NCI-H748 treated with DMSO at 0.1 percent for 48 hours (cell line): ENCODE measurements at regions not wholly inside any gene's neighbourhood (a gene's known extent, or its start where the extent isn't known, plus 50 kb on each side); places are given as distances from the start of the nearest gene placed in this dataset.
A peak's percentile ranks its signal among the peaks of the same experiment; 100 is the strongest.

Experiments
- DNase-seq: peaks from one replicate; lab custom pipeline; 2025; lab: John Stamatoyannopoulos, UW

DNA sequence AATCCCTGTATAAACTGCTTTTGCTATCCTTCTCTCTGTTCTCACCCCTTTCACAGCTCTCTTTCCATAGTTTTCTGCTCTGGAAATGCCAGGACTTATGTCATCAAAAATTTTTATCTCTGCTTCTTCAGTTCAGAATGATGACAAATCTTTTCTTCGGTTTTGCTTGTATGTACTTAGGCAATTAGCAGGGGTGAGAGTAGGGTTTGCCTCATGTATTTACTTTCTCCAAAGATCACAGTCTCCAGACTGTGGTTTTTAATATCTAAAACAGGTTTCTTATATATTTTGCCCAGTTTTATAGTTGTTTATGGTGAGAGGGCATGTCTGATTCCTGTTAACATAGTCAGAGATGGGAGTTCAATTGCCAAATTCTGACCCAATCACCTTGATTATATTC, 235.4 kb upstream of the LYPLAL1 start:
- no peak for DNase-seq

DNA sequence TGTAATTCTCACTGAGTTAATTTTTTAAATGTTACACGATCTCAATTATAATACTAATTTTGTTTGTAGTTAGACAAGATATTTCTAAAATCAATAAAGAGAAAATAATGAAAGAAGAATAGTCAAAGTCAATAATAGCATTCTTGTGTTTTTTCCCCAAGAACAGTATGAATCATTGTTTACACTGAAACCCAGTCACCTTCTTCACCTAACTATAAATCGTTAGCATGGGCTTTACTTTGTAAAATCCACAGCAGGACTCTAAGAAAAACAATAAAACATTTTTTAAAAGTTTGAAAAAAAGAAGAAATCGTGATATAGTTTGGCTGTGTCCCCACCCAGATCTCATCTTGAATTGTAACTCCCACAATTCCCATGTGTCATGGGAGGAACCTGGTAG, 234.6 kb upstream of the LYPLAL1 start:
- no peak for DNase-seq

- no peak for DNase-seq
Measured at GRCh38 chr1:218942431-218942830, 231.2 kb upstream of the LYPLAL1 start.

DNA sequence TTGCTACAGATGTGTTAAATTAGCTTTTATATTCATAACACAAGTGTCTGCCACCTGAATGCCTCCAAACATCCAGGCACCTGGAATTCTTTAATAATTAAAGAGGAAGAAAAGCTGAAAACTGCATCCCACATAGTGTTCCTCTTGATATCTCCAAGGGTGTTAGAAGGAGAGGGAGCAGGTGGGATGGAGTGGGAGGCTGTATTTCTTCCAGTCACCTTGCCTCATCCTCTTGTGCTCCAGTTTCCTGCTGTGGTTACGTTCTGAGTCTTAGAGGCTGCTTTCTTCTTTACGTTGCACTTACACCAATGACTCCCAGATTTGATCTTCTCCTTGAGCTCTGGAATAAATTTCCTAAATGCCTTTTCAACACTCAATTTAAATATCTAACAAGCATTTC, 230.3 kb upstream of the LYPLAL1 start:
- DNase-seq = no peak

GRCh38 chr1:218945050-218945449, 228.6 kb upstream of the LYPLAL1 start:
- DNase-seq = no peak

GRCh38 chr1:218946147-218946546, 227.5 kb upstream of the LYPLAL1 start:
- DNase-seq = no peak

- DNase-seq = no peak
Measured at GRCh38 chr1:218948446-218948845, 225.2 kb upstream of the LYPLAL1 start.

DNA sequence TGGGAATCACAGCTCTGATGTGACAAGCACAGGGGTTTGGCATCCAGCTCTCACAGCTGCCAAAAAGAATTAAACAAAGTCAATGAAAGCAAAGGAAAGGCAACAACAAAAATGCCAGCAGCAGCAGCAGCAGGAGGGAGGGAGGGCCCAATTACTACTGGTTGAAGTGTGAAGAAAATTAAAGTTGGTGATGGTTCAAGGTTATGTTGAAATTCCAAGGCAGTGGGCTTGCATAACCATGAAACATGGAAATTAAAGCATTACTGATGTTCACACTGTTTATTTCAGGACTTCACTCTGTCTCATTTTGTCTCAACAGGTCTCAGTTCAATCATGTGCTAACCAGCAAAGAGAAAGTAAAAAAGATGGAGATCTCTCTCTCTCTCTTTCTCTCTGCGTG, 220.3 kb upstream of the LYPLAL1 start:
- no peak for DNase-seq

DNA sequence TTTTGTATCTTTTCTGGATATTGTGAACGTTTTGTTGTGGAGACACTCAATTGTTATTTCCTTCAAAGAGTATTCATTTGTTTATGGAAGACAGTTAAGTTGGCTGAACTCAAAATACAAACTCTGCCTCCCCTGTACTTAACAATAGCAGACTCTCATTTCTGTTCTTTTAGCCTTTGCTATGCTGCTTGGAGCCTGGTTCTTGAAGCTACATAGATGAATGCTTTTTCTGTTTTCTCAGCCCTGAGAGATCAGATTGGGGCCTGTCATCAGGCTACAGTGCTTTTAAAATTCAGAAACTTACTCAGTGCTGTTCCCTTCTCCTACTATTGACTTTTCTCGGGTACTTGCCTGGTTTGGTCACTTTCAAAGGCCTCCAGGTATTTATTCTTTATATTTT, 215.7 kb upstream of the LYPLAL1 start:
- DNase-seq = no peak

- no peak for DNase-seq
Measured at GRCh38 chr1:218959784-218960183, 213.9 kb upstream of the LYPLAL1 start.

- DNase-seq = no peak
Measured at GRCh38 chr1:218964471-218965185, 209.1 kb upstream of the LYPLAL1 start.

- DNase-seq = no peak
Measured at GRCh38 chr1:218965821-218966220, 207.9 kb upstream of the LYPLAL1 start.

DNA sequence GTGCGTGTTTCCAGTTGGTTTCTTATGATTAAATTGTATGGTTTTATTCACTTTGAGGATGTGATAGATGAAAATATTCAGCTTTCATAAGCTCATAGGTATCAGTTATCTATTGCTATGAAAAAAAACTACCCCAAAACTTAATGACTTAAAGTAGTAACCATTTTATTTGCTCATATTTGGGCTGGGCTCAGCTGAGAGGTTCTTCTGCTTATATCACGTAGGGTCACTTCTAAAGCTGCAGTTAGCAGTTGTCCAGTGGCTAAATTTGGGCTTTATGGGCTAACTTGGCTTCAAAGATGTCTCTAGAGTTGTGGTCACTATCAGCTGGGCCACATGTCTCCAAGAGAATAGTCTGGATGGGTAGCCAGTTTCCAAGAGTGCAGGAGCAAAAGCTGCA, 206.4 kb upstream of the LYPLAL1 start:
- DNase-seq = no peak

- no peak for DNase-seq
Measured at GRCh38 chr1:218967836-218968235, 205.8 kb upstream of the LYPLAL1 start.

GRCh38 chr1:218969006-218969405, 204.7 kb upstream of the LYPLAL1 start:
- no peak for DNase-seq

GRCh38 chr1:218970397-218970990, 203.2 kb upstream of the LYPLAL1 start:
- no peak for DNase-seq

DNA sequence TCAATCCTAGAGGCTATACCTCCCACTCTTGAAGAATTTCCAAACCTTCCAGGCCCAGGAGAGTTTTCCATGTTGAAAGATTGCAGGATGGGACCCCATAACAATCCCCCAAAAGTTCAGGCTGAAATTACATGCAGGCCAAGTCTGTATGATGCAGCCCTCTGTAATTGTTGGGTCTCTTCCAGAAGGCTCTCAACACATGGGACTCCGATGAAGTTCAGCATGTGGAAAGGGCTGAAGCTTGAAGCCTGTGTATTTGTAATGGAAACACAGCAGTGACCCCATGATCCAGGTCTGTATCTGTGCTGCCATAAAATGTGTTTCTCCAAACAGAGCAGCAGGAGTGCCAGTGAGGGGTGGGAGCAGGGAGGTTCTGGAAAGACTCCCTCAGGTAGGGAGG, 202.5 kb upstream of the LYPLAL1 start:
- DNase-seq = no peak

GRCh38 chr1:218980881-218981280, 192.8 kb upstream of the LYPLAL1 start:
- no peak for DNase-seq

GRCh38 chr1:218982482-218982881, 191.2 kb upstream of the LYPLAL1 start:
- DNase-seq = no peak

- no peak for DNase-seq
Measured at GRCh38 chr1:218983433-218983832, 190.2 kb upstream of the LYPLAL1 start.

DNA sequence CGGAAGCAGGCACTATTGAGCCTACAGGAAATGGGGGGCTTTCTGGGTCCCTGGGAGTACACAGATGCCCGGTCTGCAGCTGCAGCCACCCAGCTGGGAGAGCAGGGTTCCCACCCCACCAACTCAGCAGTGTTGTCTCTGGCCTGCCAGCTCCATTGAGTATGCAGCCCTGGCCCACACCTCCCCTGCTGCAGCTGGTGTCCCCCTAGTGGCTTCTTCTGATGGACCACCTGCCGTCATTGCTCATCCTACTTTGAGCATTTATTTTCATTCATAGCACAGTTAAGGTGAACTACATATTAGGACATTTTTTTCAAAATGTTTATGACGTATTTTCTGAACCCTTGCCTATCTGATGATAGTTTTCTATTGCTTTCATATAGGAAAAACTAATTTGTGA, 189.8 kb upstream of the LYPLAL1 start:
- DNase-seq = no peak

GRCh38 chr1:218985424-218985984, 188.2 kb upstream of the LYPLAL1 start:
- DNase-seq = peak; percentile 66

GRCh38 chr1:218986816-218987215, 186.9 kb upstream of the LYPLAL1 start:
- no peak for DNase-seq

DNA sequence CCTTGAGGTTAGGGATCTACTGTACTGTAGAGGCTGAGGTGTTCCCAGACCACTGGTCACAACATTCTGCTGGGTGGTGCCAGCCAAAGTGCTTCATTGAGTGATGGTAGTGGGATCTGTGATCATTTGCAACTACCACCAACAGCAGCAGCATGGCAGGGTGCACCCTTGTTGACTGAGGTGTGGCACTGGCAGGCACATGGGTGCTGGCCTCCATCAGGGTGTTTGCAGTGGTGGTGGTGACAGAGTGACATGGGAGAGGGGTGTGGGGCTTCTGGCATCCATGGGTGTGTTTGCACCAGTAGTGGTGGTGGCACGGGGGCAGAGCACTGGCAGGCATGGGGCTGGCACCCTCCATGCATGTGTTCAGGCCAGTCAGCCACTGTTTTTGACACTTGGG, 183.7 kb upstream of the LYPLAL1 start:
- no peak for DNase-seq
